ENCODE measurements at regions not wholly inside any gene's neighbourhood (a gene's known extent, or its start where the extent isn't known, plus 50 kb on each side); places are given as distances from the start of the nearest gene placed in this dataset.

- POLR2A ChIA-PET = no interaction called here
- Mint-ChIP-seq H3K9me3 (no peaks in the 10 kb centered on the region), H3K4me3 (no peak overlapping the region), H3K4me1 (no peaks in the 10 kb centered on the region), H3K27ac (no peak overlapping the region), H3K27me3 (no peaks in the 10 kb centered on the region), H3K36me3 (no peaks in the 10 kb centered on the region)
- DNase-seq = no peak
- no peak for ATAC-seq (ENCODE audit: low read depth)
Observed at GRCh38 chr1:222247811-222248310, 300.0 kb downstream of the HHIPL2 start.

- ATAC-seq (ENCODE audit: low read depth) (no peak), DNase-seq (no peak)
- no peaks in the 10 kb centered on the region for H3K9me3 Mint-ChIP-seq
- POLR2A ChIA-PET = no interaction called here
- no peak overlapping the region for H3K27ac Mint-ChIP-seq
- H3K36me3 Mint-ChIP-seq = no peaks in the 10 kb centered on the region
- no peaks in the 10 kb centered on the region for H3K4me1 Mint-ChIP-seq
- no peak overlapping the region for H3K4me3 Mint-ChIP-seq
- H3K27me3 Mint-ChIP-seq = no peaks in the 10 kb centered on the region
Observed at GRCh38 chr1:222247081-222247480, 300.8 kb downstream of the HHIPL2 start.

DNA sequence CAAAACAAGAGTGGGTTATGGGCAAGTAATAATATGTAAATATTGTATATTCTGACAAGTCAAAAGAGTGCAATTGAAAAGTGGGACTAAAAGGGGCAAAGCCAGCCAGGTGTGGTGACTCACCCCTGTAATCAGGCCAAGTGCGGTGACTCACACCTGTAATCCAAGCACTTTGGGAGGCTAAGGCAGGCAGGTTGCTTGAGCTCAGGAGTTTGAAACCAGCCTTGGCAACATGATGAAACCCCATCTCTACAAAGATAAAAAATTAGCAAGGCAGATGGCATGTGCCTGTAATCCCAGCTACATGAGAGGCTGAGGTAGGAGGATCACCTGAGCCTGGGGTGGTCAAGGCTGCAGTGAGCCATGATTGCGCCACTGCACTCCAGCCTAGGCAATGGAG lies 304.0 kb downstream of the HHIPL2 start:
- ATAC-seq (ENCODE audit: low read depth) (no peak), DNase-seq (no peak)
- Mint-ChIP-seq H3K4me1 (no peaks in the 10 kb centered on the region), H3K36me3 (no peaks in the 10 kb centered on the region), H3K9me3 (no peaks in the 10 kb centered on the region), H3K4me3 (no peak overlapping the region), H3K27me3 (no peaks in the 10 kb centered on the region), H3K27ac (no peak overlapping the region)
- POLR2A ChIA-PET = no interaction called here

DNA sequence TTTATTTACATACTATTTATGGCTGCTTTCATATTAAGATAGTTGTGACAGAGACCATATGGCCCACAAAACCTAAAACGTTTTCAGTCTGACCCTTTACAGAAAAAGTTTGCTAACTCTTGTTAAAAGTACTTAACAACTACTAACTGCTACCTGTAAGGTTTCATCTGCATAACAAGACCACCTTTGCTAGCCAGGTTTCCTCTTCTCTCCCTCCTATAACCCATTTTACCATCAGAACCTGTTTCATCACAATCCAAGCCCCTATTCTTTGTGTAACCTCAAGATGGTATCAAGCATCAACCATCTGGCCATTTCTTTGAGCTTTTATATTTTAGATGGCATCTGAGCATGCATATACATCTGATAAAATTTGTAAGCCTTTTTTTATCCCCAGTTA lies 305.4 kb downstream of the HHIPL2 start:
- Mint-ChIP-seq H3K27ac (no peak overlapping the region), H3K4me3 (no peak overlapping the region), H3K36me3 (no peaks in the 10 kb centered on the region), H3K27me3 (no peaks in the 10 kb centered on the region), H3K4me1 (no peaks in the 10 kb centered on the region), H3K9me3 (no peaks in the 10 kb centered on the region)
- no peak for ATAC-seq (ENCODE audit: low read depth)
- POLR2A ChIA-PET = no interaction called here
- DNase-seq = no peak

GRCh38 chr1:222241410-222241809 lies 306.5 kb downstream of the HHIPL2 start:
- Mint-ChIP-seq H3K9me3 (no peaks in the 10 kb centered on the region), H3K27me3 (no peaks in the 10 kb centered on the region)

DNA sequence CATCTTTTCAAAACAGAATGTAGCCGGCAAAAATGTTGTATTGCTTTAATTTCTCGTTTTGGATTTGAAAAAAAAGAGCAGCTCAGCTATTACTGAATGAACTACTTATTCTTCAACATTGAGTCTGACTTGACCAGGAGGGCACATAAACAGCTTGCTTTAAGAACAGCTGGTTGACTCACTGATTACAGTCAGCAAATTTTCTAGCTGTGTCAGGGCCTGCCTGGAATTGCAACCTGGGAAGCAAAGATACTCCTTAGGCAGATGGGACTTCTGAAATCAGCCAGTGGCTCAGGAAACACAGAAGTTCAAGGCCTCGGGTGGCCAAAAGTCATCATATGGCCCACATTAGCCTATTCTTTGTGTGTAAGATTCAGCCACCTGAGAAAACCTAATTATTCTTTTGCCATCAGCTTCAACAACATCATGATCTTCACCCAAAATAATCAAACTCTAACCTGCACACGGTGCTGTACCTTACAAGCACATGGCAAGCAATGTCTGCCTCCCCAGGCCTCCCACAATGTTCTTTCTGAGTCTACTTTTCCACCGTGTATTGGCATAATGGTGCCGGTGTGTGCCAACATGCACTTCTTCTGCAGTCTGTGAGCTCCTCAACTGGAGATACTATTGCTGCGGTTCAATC lies 307.2 kb downstream of the HHIPL2 start:
- no peaks in the 10 kb centered on the region for H3K27me3 Mint-ChIP-seq
- ATAC-seq (ENCODE audit: low read depth) = no peak
- no peaks in the 10 kb centered on the region for H3K9me3 Mint-ChIP-seq
- POLR2A ChIA-PET = no interaction called here
- no peak overlapping the region for H3K4me3 Mint-ChIP-seq
- no peaks in the 10 kb centered on the region for H3K36me3 Mint-ChIP-seq
- no peak for DNase-seq
- H3K27ac Mint-ChIP-seq = no peak overlapping the region
- H3K4me1 Mint-ChIP-seq = no peaks in the 10 kb centered on the region

More at GRCh38 chr1:222241410-222241809, 306.5 kb downstream of the HHIPL2 start:
- Mint-ChIP-seq H3K4me1 (no peaks in the 10 kb centered on the region), H3K36me3 (no peaks in the 10 kb centered on the region), H3K4me3 (no peak overlapping the region), H3K27ac (no peak overlapping the region)
- POLR2A ChIA-PET = no interaction called here
- DNase-seq = no peak
- ATAC-seq (ENCODE audit: low read depth) = no peak

DNA sequence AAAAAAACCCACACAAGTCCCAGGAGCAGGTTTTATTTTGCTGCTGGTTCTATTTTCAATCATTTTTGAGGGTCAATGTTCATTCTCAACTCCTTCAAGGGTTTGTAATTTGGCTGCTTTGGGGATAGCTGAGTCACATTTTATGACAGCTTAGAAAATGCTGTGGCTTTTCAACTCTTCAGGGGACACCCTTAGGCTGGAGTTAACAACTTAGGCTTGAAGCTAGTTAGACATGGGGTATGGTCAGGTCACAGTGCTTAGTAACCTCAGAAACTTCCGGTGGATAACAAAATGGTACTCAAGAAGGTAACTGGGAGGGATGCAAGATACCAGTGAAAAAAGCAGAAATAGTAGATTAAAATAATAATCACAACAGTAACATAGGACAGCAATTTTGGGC lies 308.8 kb downstream of the HHIPL2 start:
- Mint-ChIP-seq H3K4me1 (no peaks in the 10 kb centered on the region), H3K4me3 (no peak overlapping the region), H3K36me3 (no peaks in the 10 kb centered on the region), H3K27me3 (no peaks in the 10 kb centered on the region), H3K9me3 (no peaks in the 10 kb centered on the region), H3K27ac (no peak overlapping the region)
- DNase-seq (no peak), ATAC-seq (ENCODE audit: low read depth) (no peak)
- POLR2A ChIA-PET = no interaction called here

DNA sequence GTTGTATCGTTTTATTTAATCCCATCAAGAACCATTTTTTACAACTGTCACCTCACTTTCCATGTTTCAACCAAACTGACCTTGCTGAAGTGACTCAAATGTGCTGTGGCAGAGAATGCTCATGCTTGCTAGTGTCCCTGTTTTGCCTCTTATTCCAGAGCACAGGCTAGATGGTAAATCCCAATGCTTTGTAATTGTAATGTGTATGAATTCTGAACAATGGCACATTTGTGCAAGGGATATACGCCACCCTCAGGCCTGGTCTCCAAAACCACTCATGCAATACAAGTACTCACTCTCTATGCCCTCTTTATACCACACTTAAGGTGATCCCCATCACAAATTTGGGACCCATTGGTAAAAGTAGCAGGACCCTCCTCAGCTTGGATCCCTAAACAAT lies 313.6 kb downstream of the HHIPL2 start:
- DNase-seq (no peak), ATAC-seq (ENCODE audit: low read depth) (no peak)
- Mint-ChIP-seq H3K9me3 (no peaks in the 10 kb centered on the region), H3K27me3 (no peaks in the 10 kb centered on the region), H3K36me3 (no peaks in the 10 kb centered on the region), H3K4me3 (no peak overlapping the region), H3K4me1 (no peaks in the 10 kb centered on the region), H3K27ac (no peak overlapping the region)
- POLR2A ChIA-PET = no interaction called here

DNA sequence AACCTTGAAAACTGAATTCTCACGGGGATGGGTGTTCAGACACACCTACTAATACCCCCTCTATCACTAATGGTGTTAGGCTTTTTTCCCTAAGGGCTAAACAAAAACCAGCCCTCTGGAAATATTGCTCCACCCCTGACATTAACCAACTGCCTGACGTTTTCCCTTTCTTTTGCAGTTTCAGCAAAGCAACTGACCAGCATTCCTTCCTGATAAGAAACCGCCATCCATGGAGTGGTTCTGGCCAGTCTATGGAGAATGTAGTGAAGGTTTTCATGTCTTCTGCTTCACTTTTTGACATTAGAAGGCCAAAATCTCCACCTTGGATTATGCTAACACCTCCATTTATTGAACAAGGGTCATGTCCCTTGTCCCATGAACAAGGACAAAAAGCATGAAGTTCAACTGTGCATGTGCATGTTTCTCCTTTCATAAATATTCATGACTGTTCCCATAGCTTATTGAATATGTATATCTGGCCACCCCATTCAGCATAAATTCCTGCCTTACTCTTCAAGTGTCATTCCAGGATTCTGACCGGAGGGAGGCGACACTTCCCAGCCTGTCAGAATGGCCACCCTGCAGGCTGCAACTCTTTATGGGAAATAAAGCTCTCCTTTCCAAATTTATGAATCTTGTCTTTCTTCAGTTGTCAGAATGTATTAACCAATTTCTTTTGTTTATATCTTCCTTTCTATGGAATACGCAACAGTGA lies 314.3 kb downstream of the HHIPL2 start:
- Mint-ChIP-seq H3K36me3 (no peaks in the 10 kb centered on the region), H3K4me3 (no peak overlapping the region), H3K4me1 (no peaks in the 10 kb centered on the region), H3K27ac (no peak overlapping the region), H3K27me3 (no peaks in the 10 kb centered on the region), H3K9me3 (no peaks in the 10 kb centered on the region)
- POLR2A ChIA-PET = no interaction called here
- no peak for DNase-seq
- ATAC-seq (ENCODE audit: low read depth) = no peak

GRCh38 chr1:222232842-222233241 lies 315.1 kb downstream of the HHIPL2 start:
- no peaks in the 10 kb centered on the region for H3K27me3 Mint-ChIP-seq

DNA sequence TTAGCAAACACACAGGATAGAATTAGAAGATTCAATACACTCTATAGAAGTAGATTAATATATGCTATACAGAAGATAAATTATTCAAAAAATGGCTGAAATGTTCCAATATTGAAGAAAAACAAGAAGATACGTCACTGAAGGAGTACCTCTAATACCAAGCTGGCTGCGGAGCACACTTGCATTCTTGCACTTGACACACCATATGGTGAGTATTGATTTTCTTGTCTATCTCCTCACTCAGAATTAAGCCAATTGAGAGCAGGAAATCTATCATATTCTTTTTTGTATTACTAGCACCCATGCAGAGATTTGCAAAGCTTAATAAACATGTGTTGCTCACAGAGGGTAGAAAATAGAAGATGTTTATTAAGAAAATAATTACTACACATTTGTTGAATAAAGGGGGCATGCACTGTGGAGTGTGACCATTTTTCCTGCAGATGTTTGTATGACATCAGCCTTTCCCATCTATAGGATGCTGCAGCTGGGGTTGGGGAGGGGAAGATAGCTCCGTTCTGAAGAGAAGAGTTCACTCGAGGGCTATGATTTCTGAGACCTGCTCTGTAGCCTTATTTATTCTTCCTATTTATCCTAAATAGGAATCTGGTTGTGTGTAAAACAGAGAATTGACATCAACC lies 318.1 kb downstream of the HHIPL2 start:
- H3K36me3 Mint-ChIP-seq = no peaks in the 10 kb centered on the region
- H3K4me1 Mint-ChIP-seq = no peaks in the 10 kb centered on the region
- H3K27me3 Mint-ChIP-seq = peaks cover 3% of the 10 kb centered on the region
- ATAC-seq (ENCODE audit: low read depth) = no peak
- no peak overlapping the region for H3K4me3 Mint-ChIP-seq
- POLR2A ChIA-PET = no interaction called here
- DNase-seq = no peak
- no peak overlapping the region for H3K27ac Mint-ChIP-seq
- H3K9me3 Mint-ChIP-seq = peaks cover 8% of the 10 kb centered on the region

More at GRCh38 chr1:222232842-222233241, 315.1 kb downstream of the HHIPL2 start:
- H3K4me1 Mint-ChIP-seq = no peaks in the 10 kb centered on the region
- ATAC-seq (ENCODE audit: low read depth) = no peak
- no peaks in the 10 kb centered on the region for H3K36me3 Mint-ChIP-seq
- no peaks in the 10 kb centered on the region for H3K9me3 Mint-ChIP-seq
- no peak overlapping the region for H3K27ac Mint-ChIP-seq
- POLR2A ChIA-PET = no interaction called here
- H3K4me3 Mint-ChIP-seq = no peak overlapping the region
- no peak for DNase-seq

DNA sequence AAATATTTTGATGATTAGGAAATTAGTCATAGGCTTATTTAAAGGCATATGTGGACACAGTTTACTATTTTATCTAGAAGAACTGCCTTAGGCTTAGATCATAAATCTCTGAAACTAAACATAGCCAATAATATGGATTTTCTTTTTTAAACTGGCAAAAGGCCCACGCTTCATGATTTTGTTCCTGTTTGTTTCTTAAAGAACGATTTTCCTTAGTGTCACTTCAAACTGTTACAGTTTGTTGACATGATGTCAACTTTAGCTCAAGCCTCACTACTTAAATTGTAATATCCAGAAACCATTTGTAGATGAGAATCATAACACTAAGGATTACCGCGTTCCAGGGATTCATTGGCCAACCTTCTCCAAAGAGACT lies 322.6 kb downstream of the HHIPL2 start:
- Mint-ChIP-seq H3K4me1 (no peaks in the 10 kb centered on the region), H3K36me3 (no peaks in the 10 kb centered on the region), H3K4me3 (no peak overlapping the region), H3K27ac (no peak overlapping the region), H3K27me3 (peaks cover 3% of the 10 kb centered on the region), H3K9me3 (peaks cover 8% of the 10 kb centered on the region)
- DNase-seq (no peak), ATAC-seq (ENCODE audit: low read depth) (no peak)
- POLR2A ChIA-PET = no interaction called here

DNA sequence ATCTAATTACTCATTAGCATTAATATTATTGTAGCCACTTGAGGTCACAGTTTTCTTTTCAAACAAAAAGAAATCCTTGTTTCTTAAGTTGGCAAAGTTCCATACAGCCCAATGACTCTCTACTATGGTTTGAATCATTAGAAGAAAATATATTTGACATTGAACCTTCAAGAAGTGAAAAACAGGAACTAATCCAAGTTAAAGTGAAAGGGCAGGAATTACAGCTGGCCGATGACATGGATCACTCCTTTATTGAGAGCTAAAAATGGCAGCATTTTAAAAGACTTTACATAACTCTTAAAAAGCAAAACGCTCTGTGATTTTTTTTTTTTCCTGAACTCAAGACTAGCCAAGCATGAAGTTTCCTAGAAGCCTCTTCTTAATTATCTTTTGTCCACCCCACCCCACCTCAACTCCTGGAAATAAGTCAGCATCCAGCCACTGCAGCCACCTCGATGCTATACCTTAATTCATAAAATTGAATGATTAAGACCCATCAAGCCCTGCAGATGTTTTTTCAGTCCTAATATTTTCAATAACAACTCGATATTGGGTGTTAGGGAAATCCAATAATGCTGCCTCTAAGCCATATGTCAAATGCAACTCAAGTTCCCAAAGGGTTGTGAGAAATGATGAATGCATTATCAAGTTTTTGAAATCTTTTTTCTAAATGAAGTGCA lies 323.1 kb downstream of the HHIPL2 start:
- H3K4me3 Mint-ChIP-seq = no peak overlapping the region
- no peak for DNase-seq
- no peaks in the 10 kb centered on the region for H3K4me1 Mint-ChIP-seq
- H3K27ac Mint-ChIP-seq = no peak overlapping the region
- H3K9me3 Mint-ChIP-seq = peaks cover 11% of the 10 kb centered on the region
- ATAC-seq (ENCODE audit: low read depth) = no peak
- POLR2A ChIA-PET = no interaction called here
- H3K36me3 Mint-ChIP-seq = no peaks in the 10 kb centered on the region
- peaks cover 3% of the 10 kb centered on the region for H3K27me3 Mint-ChIP-seq

DNA sequence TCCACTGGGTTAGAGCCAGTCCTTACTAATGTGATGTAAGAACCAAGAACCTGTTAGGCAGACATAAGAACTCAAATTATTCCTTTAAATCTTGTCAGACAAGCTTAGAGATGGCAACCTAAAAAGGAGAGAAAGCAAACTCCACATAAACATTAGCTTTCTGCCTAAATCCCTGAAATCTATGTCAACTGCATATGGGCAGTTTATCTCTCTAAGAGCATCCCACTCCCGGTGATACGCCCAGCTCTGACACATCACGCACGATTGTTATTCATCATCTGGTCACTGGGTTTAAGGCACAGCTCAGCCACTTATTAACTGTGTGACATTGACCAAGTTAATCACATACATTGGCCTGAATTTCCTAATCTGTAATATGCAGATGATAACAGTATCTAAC lies 323.7 kb downstream of the HHIPL2 start:
- ATAC-seq (ENCODE audit: low read depth) (no peak), DNase-seq (no peak)
- peaks cover 11% of the 10 kb centered on the region for H3K9me3 Mint-ChIP-seq
- H3K27me3 Mint-ChIP-seq = peaks cover 3% of the 10 kb centered on the region
- H3K27ac Mint-ChIP-seq = no peak overlapping the region
- H3K36me3 Mint-ChIP-seq = no peaks in the 10 kb centered on the region
- POLR2A ChIA-PET = no interaction called here
- no peaks in the 10 kb centered on the region for H3K4me1 Mint-ChIP-seq
- no peak overlapping the region for H3K4me3 Mint-ChIP-seq

All from activated naive CD8-positive, alpha-beta T cell treated with anti-CD3 and anti-CD28 coated beads, Interleukin-2, amount 10 ng/mL, durations not matched to agents 7 days and 5 days (primary cell).